Stimulated activated CD4-positive, alpha-beta T cell treated with anti-CD3 and anti-CD28 coated beads, Interleukin-1b, Interleukin-23, amount 100 ng/mL, for 4 hours (primary cell): ENCODE measurements at regions not wholly inside any gene's neighbourhood (a gene's known extent, or its start where the extent isn't known, plus 50 kb on each side); places are given as distances from the start of the nearest gene placed in this dataset.
"Not testable (repeated sequence)": the region's sequence is repeated elsewhere in the genome, so short reads cannot be mapped to it uniquely, and the experiment has no call there.

Experiments
- DNase-seq, 2 donors: peaks; one replicate each; pipeline ENCODE4 v3.0.0-alpha.2; 2020; ENCODE audit warnings: low read depth in 2 of 2

GRCh38 chr13:43946281-43946680 lies 66.6 kb downstream of the LACC1 start:
- no peak for DNase-seq

GRCh38 chr13:43947897-43948458 lies 68.3 kb downstream of the LACC1 start:
- no peak for DNase-seq

- DNase-seq: no peak
These were observed 73.7 kb downstream of the LACC1 start for GRCh38 chr13:43953370-43953769.

- DNase-seq: not testable (repeated sequence)
These were observed 77.3 kb downstream of the LACC1 start for GRCh38 chr13:43956975-43957374.

- no peak for DNase-seq
These were observed 79.6 kb downstream of the LACC1 start for GRCh38 chr13:43959291-43959690.

GRCh38 chr13:43961909-43962308 lies 82.2 kb downstream of the LACC1 start:
- DNase-seq: no peak

GRCh38 chr13:43963726-43964125 lies 84.0 kb downstream of the LACC1 start:
- DNase-seq: no peak

- DNase-seq: no peak
These were observed 85.2 kb downstream of the LACC1 start for GRCh38 chr13:43964698-43965458.

- DNase-seq: no peak
These were observed 85.7 kb downstream of the LACC1 start for GRCh38 chr13:43965459-43965845.

GRCh38 chr13:43968251-43968942 lies 88.7 kb downstream of the LACC1 start:
- not testable (repeated sequence) for DNase-seq

GRCh38 chr13:43968943-43969690 lies 89.4 kb downstream of the LACC1 start:
- not testable (repeated sequence) for DNase-seq

- not testable (repeated sequence) for DNase-seq
These were observed 90.2 kb downstream of the LACC1 start for GRCh38 chr13:43969919-43970318.

GRCh38 chr13:43970520-43971242 lies 91.0 kb downstream of the LACC1 start:
- not testable (repeated sequence) for DNase-seq

- DNase-seq: not testable (repeated sequence)
These were observed 91.6 kb downstream of the LACC1 start for GRCh38 chr13:43971324-43971723.

- DNase-seq: no peak
These were observed 98.2 kb downstream of the LACC1 start for GRCh38 chr13:43977911-43978310.

- DNase-seq: no peak
These were observed 99.0 kb downstream of the LACC1 start for GRCh38 chr13:43978688-43979087.

GRCh38 chr13:43979492-43979891 lies 99.8 kb downstream of the LACC1 start:
- DNase-seq: no peak

GRCh38 chr13:43980587-43980986 lies 100.9 kb downstream of the LACC1 start:
- no peak for DNase-seq

- DNase-seq: no peak
These were observed 101.4 kb downstream of the LACC1 start for GRCh38 chr13:43981091-43981490.

GRCh38 chr13:43981512-43982301 lies 102.0 kb downstream of the LACC1 start:
- DNase-seq: no peak

GRCh38 chr13:43983373-43983772 lies 103.7 kb downstream of the LACC1 start:
- DNase-seq: no peak
